Activated CD4-positive, alpha-beta T cell treated with anti-CD3 and anti-CD28 coated beads for 36 hours (primary cell): ENCODE measurements at regions not wholly inside any gene's neighbourhood (a gene's known extent, or its start where the extent isn't known, plus 50 kb on each side); places are given as distances from the start of the nearest gene placed in this dataset.
"Not testable (repeated sequence)": the region's sequence is repeated elsewhere in the genome, so short reads cannot be mapped to it uniquely, and the experiment has no call there.

Experiments
- ATAC-seq: fragments of 200-7000 bp; cut with Tn5 transposase; one replicate; pipeline ENCODE4 v1.10.0; 2021; ENCODE audit warnings: mild to moderate bottlenecking, moderate library complexity
- CTCF ChIA-PET: fragments of 350-600 bp; sonication (Branson Sonifier 250); formaldehyde crosslinking; loops from one replicate; lab custom pipeline; 2021; ENCODE audit warnings: antibody characterized with exemption; lab: Charles Lee
- POLR2A ChIA-PET: fragments of 350-600 bp; sonication (Branson Sonifier 250); formaldehyde crosslinking; loops from one replicate; lab custom pipeline; 2021; ENCODE audit warnings: antibody characterized with exemption, inconsistent platforms; lab: Charles Lee
- DNase-seq: peaks from one replicate; pipeline ENCODE4 v3.0.0-alpha.2; 2020
- H3K27ac Mint-ChIP-seq: one replicate; pipeline ENCODE4 v1.8.0; 2021; ENCODE audit warnings: mixed read lengths
- H3K27me3 Mint-ChIP-seq: one replicate; pipeline ENCODE4 v1.8.0; 2021; ENCODE audit warnings: mixed read lengths
- H3K36me3 Mint-ChIP-seq: one replicate; pipeline ENCODE4 v1.8.0; 2021; ENCODE audit warnings: low read depth, mixed read lengths
- H3K4me1 Mint-ChIP-seq: one replicate; pipeline ENCODE4 v1.8.0; 2021; ENCODE audit warnings: mixed read lengths
- H3K4me3 Mint-ChIP-seq: one replicate; pipeline ENCODE4 v1.8.0; 2021; ENCODE audit warnings: mild to moderate bottlenecking, moderate library complexity, mixed read lengths
- H3K9me3 Mint-ChIP-seq: one replicate; pipeline ENCODE4 v1.8.0; 2021; ENCODE audit warnings: low read depth, mixed read lengths
- intact Hi-C, 2 experiments: fragments of 100-400 bp; cut with DNase I in 1 of 2; cut with micrococcal nuclease in 1 of 2; formaldehyde crosslinking; loops; one replicate each; pipeline versions ENCODE4 v1.14.2 to v1.15.1; 2022 to 2024; cut with DNase I, micrococcal nuclease

DNA sequence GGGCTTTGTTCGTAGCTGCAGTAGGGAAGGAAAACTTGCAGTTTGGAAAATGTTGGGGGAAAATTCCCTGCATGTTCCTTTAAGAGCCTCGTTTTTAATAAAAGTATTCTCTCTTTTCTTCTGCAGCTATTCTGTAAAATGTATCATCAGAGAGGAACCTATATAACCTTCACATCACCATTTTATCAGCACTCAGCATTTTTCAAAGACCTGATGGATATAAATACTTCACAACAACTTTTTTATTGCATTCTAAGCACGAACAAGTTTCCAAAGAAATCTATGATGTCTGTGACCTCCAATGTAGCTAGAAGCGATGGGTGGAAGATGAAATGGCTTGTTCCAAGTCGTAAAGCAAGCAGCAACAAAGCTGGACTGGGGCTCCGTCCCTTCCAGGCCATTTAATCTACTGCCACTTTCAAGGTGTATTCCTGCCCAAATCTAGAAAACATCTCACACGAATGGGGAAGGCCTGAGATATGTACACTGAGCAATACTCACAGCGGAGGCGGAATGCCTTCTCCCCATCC lies 84.0 kb downstream of the NSUN2 start:
- Mint-ChIP-seq H3K36me3 (no peaks in the 10 kb centered on the region), H3K9me3 (peaks cover 2% of the 10 kb centered on the region), H3K27ac (no peak overlapping the region), H3K27me3 (peaks cover 9% of the 10 kb centered on the region), H3K4me3 (no peak overlapping the region), H3K4me1 (peaks cover 3% of the 10 kb centered on the region)
- POLR2A ChIA-PET, result no interaction called here
- no peak for ATAC-seq
- no peak for DNase-seq
- CTCF ChIA-PET, result interaction anchor here (0.6 kb wide), 1 partner anchor 183 kb away, joined by 4 read pairs; no protein-coding TSS in a partner anchor
- intact Hi-C loops, result no loop called here

- CTCF ChIA-PET, H3K36me3 Mint-ChIP-seq, intact Hi-C loops, H3K27ac Mint-ChIP-seq, ATAC-seq, DNase-seq, POLR2A ChIA-PET, H3K9me3 Mint-ChIP-seq, H3K27me3 Mint-ChIP-seq, H3K4me1 Mint-ChIP-seq, H3K4me3 Mint-ChIP-seq: not testable (repeated sequence)
These were observed 84.8 kb downstream of the NSUN2 start for GRCh38 chr5:6547926-6548519.

DNA sequence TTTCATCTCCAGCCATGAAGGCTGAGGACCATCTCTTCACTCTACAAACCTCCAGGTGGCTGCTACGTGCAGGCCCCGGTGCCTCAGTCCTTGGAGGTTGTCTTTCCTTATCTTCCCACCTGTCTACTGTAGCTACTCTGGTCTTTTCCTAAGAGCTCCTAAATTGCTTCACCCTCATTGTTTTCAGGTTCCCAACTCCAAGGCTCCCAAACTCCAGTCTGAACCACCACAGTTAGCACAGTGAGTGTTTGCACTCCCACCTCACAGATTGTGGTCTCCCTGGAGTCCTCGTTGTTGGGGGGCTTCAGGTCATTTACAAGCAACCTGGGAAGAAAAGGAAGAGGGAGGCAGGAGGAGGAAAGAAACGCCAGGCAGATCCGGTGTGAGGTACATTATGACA lies 85.3 kb downstream of the NSUN2 start:
- Mint-ChIP-seq H3K4me3 (no peak overlapping the region), H3K9me3 (peaks cover 2% of the 10 kb centered on the region), H3K36me3 (no peaks in the 10 kb centered on the region), H3K27ac (no peak overlapping the region), H3K27me3 (peaks cover 7% of the 10 kb centered on the region), H3K4me1 (peaks cover 3% of the 10 kb centered on the region)
- intact Hi-C loops, result no loop called here
- POLR2A ChIA-PET, result no interaction called here
- CTCF ChIA-PET, result no interaction called here
- no peak for ATAC-seq
- DNase-seq, result no peak

- H3K27me3 Mint-ChIP-seq, result peaks cover 10% of the 10 kb centered on the region
- ChIA-PET POLR2A (no interaction called here), CTCF (no interaction called here)
- peaks cover 2% of the 10 kb centered on the region for H3K9me3 Mint-ChIP-seq
- ATAC-seq, result no peak
- intact Hi-C loops, result no loop called here
- H3K4me1 Mint-ChIP-seq, result peaks cover 3% of the 10 kb centered on the region
- no peak for DNase-seq
- H3K36me3 Mint-ChIP-seq, result no peaks in the 10 kb centered on the region
- no peak overlapping the region for H3K27ac Mint-ChIP-seq
- H3K4me3 Mint-ChIP-seq, result no peak overlapping the region
These were observed 86.8 kb downstream of the NSUN2 start for GRCh38 chr5:6545770-6546690.

- H3K27ac Mint-ChIP-seq, result no peak overlapping the region
These were observed 87.7 kb downstream of the NSUN2 start for GRCh38 chr5:6545036-6545693.

GRCh38 chr5:6544561-6544935 lies 88.3 kb downstream of the NSUN2 start:
- H3K4me1 Mint-ChIP-seq, result peaks cover 3% of the 10 kb centered on the region
- H3K4me3 Mint-ChIP-seq, result no peak overlapping the region
- no peaks in the 10 kb centered on the region for H3K36me3 Mint-ChIP-seq
- H3K9me3 Mint-ChIP-seq, result peaks cover 2% of the 10 kb centered on the region
- no peak overlapping the region for H3K27ac Mint-ChIP-seq
- CTCF ChIA-PET, result no interaction called here
- H3K27me3 Mint-ChIP-seq, result peaks cover 10% of the 10 kb centered on the region
- intact Hi-C loops, result no loop called here
- POLR2A ChIA-PET, result no interaction called here
- no peak for ATAC-seq
- no peak for DNase-seq

More at GRCh38 chr5:6545036-6545693, 87.7 kb downstream of the NSUN2 start:
- H3K4me1 Mint-ChIP-seq, result peaks cover 3% of the 10 kb centered on the region
- H3K4me3 Mint-ChIP-seq, result no peak overlapping the region
- no peaks in the 10 kb centered on the region for H3K36me3 Mint-ChIP-seq
- DNase-seq (no peak), ATAC-seq (no peak)
- POLR2A ChIA-PET, result no interaction called here
- intact Hi-C loops, result no loop called here
- H3K27me3 Mint-ChIP-seq, result peaks cover 10% of the 10 kb centered on the region
- H3K9me3 Mint-ChIP-seq, result peaks cover 2% of the 10 kb centered on the region
- CTCF ChIA-PET, result no interaction called here
